Mesenchymal stem cell (in vitro differentiated cells and primary cell): ENCODE measurements at regions not wholly inside any gene's neighbourhood (a gene's known extent, or its start where the extent isn't known, plus 50 kb on each side); places are given as distances from the start of the nearest gene placed in this dataset.

Experiments
- DNase-seq: peaks from one replicate; pipeline ENCODE4 v3.0.0-alpha.2; 2013
- H2AFZ ChIP-seq: one replicate; pipeline ENCODE4 v1.6.1; 2013; ENCODE audit warnings: low read depth, mild to moderate bottlenecking, control low read depth, inconsistent platforms, low read length, moderate library complexity
- H2AK5ac ChIP-seq: 2 replicates; pipeline ENCODE4 v1.6.1; 2013; ENCODE audit warnings: low read length, moderate library complexity, mild to moderate bottlenecking, inconsistent platforms; ENCODE audit not compliant: severe bottlenecking
- H2BK120ac ChIP-seq: one replicate; pipeline ENCODE4 v1.6.1; 2013; ENCODE audit warnings: low read depth, mild to moderate bottlenecking, inconsistent platforms, low read length, moderate library complexity
- H2BK12ac ChIP-seq, 2 experiments: one replicate each; pipeline ENCODE4 v1.6.1; 2013; ENCODE audit warnings: inconsistent platforms in 2 of 2, low read length in 2 of 2, mild to moderate bottlenecking in 2 of 2, moderate library complexity in 2 of 2, control low read depth in 1 of 2
- H2BK15ac ChIP-seq: one replicate; pipeline ENCODE4 v1.6.1; 2013; ENCODE audit warnings: mild to moderate bottlenecking, low read depth, inconsistent platforms; ENCODE audit not compliant: poor library complexity, severe bottlenecking
- H2BK5ac ChIP-seq: 2 replicates; pipeline ENCODE4 v1.6.1; 2013; ENCODE audit warnings: low read depth, mild to moderate bottlenecking, low read length, control low read depth, inconsistent platforms; ENCODE audit not compliant: poor library complexity, severe bottlenecking
- H3K14ac ChIP-seq, 2 experiments: one replicate each; pipeline ENCODE4 v1.6.1; 2013; ENCODE audit warnings: inconsistent platforms in 2 of 2, low read length in 2 of 2, control low read depth in 1 of 2, mild to moderate bottlenecking in 1 of 2, moderate library complexity in 1 of 2
- H3K18ac ChIP-seq, 2 experiments: one replicate each; pipeline ENCODE4 v1.6.1; 2013; ENCODE audit warnings: inconsistent platforms in 2 of 2, low read length in 2 of 2, control low read depth in 1 of 2, low read depth in 1 of 2, mild to moderate bottlenecking in 1 of 2
- H3K23ac ChIP-seq, 2 experiments: one replicate each; pipeline ENCODE4 v1.6.1; 2013; ENCODE audit warnings: inconsistent platforms in 2 of 2, low read length in 2 of 2, mild to moderate bottlenecking in 2 of 2, moderate library complexity in 2 of 2, control low read depth in 1 of 2
- H3K27ac ChIP-seq: 2 replicates; pipeline ENCODE4 v1.5.1; 2013; ENCODE audit warnings: mild to moderate bottlenecking, moderate library complexity, low read length, control low read depth, inconsistent platforms; ENCODE audit not compliant: poor library complexity, severe bottlenecking
- H3K27me3 ChIP-seq, 2 experiments: 2 replicates each; pipeline versions ENCODE4 v1.6.1 to v1.7.0; 2013; ENCODE audit warnings: low read length in 2 of 2, mild to moderate bottlenecking in 2 of 2, moderate library complexity in 2 of 2, control low read depth in 1 of 2, inconsistent platforms in 1 of 2; ENCODE audit not compliant: control insufficient read depth in 1 of 2, insufficient read depth in 1 of 2
- H3K36me3 ChIP-seq, 2 experiments: 2 replicates each; pipeline versions ENCODE4 v1.6.1 to v1.7.0; 2013; ENCODE audit warnings: low read length in 2 of 2, control low read depth in 1 of 2, inconsistent platforms in 1 of 2, low read depth in 1 of 2, mild to moderate bottlenecking in 1 of 2; ENCODE audit not compliant: insufficient read depth in 2 of 2, control insufficient read depth in 1 of 2
- H3K4ac ChIP-seq, 2 experiments: one replicate each; pipeline ENCODE4 v1.6.1; 2013; ENCODE audit warnings: inconsistent platforms in 2 of 2, low read length in 2 of 2, mild to moderate bottlenecking in 2 of 2, moderate library complexity in 2 of 2, control low read depth in 1 of 2, low read depth in 1 of 2
- H3K4me1 ChIP-seq: 2 replicates; pipeline ENCODE4 v1.6.1; 2013; ENCODE audit warnings: low read depth, low read length, control low read depth; ENCODE audit not compliant: control insufficient read depth, insufficient read depth
- H3K4me2 ChIP-seq: 2 replicates; pipeline ENCODE4 v1.6.1; 2013; ENCODE audit warnings: low read length, mild to moderate bottlenecking, inconsistent platforms; ENCODE audit not compliant: poor library complexity, severe bottlenecking
- H3K4me3 ChIP-seq, 2 experiments: 2 replicates each; pipeline versions ENCODE4 v1.5.1 to v1.7.0; 2013; ENCODE audit warnings: low read length in 2 of 2, mild to moderate bottlenecking in 2 of 2, control low read depth in 1 of 2, low read depth in 1 of 2; ENCODE audit not compliant: insufficient read depth in 1 of 2
- H3K79me1 ChIP-seq: replicated peaks from 2 replicates; pipeline ENCODE4 v1.6.1; 2013; ENCODE audit warnings: mild to moderate bottlenecking, control low read depth, low read length, inconsistent platforms; ENCODE audit not compliant: poor library complexity, severe bottlenecking
- H3K9ac ChIP-seq: 2 replicates; pipeline ENCODE4 v1.7.0; 2013; ENCODE audit warnings: mild to moderate bottlenecking, low read length, moderate library complexity
- H3K9me3 ChIP-seq: 2 replicates; pipeline ENCODE4 v1.7.0; 2013; ENCODE audit warnings: mild to moderate bottlenecking, low read length; ENCODE audit not compliant: control insufficient read depth
- H4K8ac ChIP-seq: one replicate; pipeline ENCODE4 v1.6.1; 2013; ENCODE audit warnings: inconsistent platforms, mild to moderate bottlenecking, low read length, moderate library complexity
- H4K91ac ChIP-seq: one replicate; pipeline ENCODE4 v1.6.1; 2013; ENCODE audit warnings: mild to moderate bottlenecking, low read length, inconsistent platforms
- WGBS: methylation state at CpG from one replicate; pipeline ENCODE4 v1.1.7; 2013; ENCODE audit warnings: mixed read lengths; 5-methylcytosine and 5-hydroxymethylcytosine counted together

GRCh38 chr9:124179196-124180071 is 78.3 kb upstream of the NEK6 start:
- Histone ChIP-seq H4K8ac (no peak overlapping the region), H3K9me3 (peaks cover 6% of the 10 kb centered on the region), H3K4me2 (no peak overlapping the region), H2AFZ (no peak overlapping the region), H3K36me3 (no peaks in the 10 kb centered on the region), H3K18ac (no peak overlapping the region), H3K27me3 (peaks cover 23 to 38% of the 10 kb centered on the region in 2 experiments), H3K14ac (no peak overlapping the region), H3K23ac (no peak overlapping the region), H3K79me1 (no peaks in the 10 kb centered on the region), H2AK5ac (no peak overlapping the region), H2BK12ac (no peak overlapping the region), H3K4me1 (no peaks in the 10 kb centered on the region), H3K27ac (no peak overlapping the region), H3K4ac (no peak overlapping the region), H3K4me3 (no peak overlapping the region), H4K91ac (no peak overlapping the region), H2BK15ac (no peak overlapping the region), H2BK120ac (no peak overlapping the region), H2BK5ac (no peak overlapping the region), H3K9ac (no peak overlapping the region)
- no peak for DNase-seq
- 92% methylated on average over 18 of the region's 19 CpGs for WGBS

DNA sequence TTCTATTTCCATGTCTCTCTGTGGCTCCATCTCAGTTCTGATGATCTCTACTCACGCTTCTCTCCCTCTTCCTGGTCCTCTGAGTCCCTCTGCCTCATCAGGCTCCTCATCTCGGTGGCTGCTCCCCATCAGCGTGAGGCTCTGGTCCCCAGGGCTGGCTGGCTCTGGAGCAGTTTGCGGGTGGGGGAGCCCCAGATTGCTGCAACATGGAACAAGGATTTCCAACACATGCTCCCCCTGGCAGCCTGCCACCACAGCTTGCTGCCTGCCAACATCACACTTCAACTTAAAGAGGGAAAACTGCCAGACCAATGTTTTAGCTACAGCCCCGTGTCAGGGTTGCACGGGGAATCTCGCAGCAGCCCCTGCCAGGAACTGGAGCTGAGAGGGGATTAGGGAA is 77.2 kb upstream of the NEK6 start:
- Histone ChIP-seq H3K4me3 (no peak overlapping the region), H2AFZ (no peak overlapping the region), H3K36me3 (no peaks in the 10 kb centered on the region), H3K9me3 (peaks cover 6% of the 10 kb centered on the region), H4K91ac (no peak overlapping the region), H3K4ac (no peak overlapping the region), H2BK15ac (no peak overlapping the region), H3K79me1 (no peaks in the 10 kb centered on the region), H3K14ac (no peak overlapping the region), H4K8ac (no peak overlapping the region), H3K4me1 (no peaks in the 10 kb centered on the region), H3K27ac (no peak overlapping the region), H2AK5ac (no peak overlapping the region), H3K9ac (no peak overlapping the region), H3K23ac (no peak overlapping the region), H3K27me3 (peaks cover 27 to 41% of the 10 kb centered on the region in 2 experiments), H3K18ac (no peak overlapping the region), H2BK5ac (no peak overlapping the region), H2BK120ac (no peak overlapping the region), H2BK12ac (no peak overlapping the region), H3K4me2 (no peak overlapping the region)
- DNase-seq, result no peak
- WGBS, result 77% methylated on average over 7 of the region's 7 CpGs

GRCh38 chr9:124182741-124183140 is 75.0 kb upstream of the NEK6 start:
- no peak overlapping the region for H2BK12ac ChIP-seq
- DNase-seq, result no peak
- no peak overlapping the region for H4K91ac ChIP-seq
- WGBS, result 72% methylated on average over 5 of the region's 5 CpGs
- no peak overlapping the region for H2AK5ac ChIP-seq
- no peak overlapping the region for H3K4ac ChIP-seq
- H3K23ac ChIP-seq, result no peak overlapping the region
- no peaks in the 10 kb centered on the region for H3K36me3 ChIP-seq
- H3K4me1 ChIP-seq, result no peaks in the 10 kb centered on the region
- H3K27ac ChIP-seq, result no peak overlapping the region
- no peak overlapping the region for H3K4me2 ChIP-seq
- peaks cover 6% of the 10 kb centered on the region for H3K9me3 ChIP-seq
- H3K18ac ChIP-seq, result no peak overlapping the region
- H3K27me3 ChIP-seq, result peaks cover 38 to 52% of the 10 kb centered on the region in 2 experiments
- no peak overlapping the region for H2BK5ac ChIP-seq
- no peak overlapping the region for H2BK15ac ChIP-seq
- no peak overlapping the region for H2BK120ac ChIP-seq
- H3K9ac ChIP-seq, result no peak overlapping the region
- H3K14ac ChIP-seq, result no peak overlapping the region
- no peaks in the 10 kb centered on the region for H3K79me1 ChIP-seq
- H3K4me3 ChIP-seq, result no peak overlapping the region
- H4K8ac ChIP-seq, result no peak overlapping the region
- no peak overlapping the region for H2AFZ ChIP-seq

DNA sequence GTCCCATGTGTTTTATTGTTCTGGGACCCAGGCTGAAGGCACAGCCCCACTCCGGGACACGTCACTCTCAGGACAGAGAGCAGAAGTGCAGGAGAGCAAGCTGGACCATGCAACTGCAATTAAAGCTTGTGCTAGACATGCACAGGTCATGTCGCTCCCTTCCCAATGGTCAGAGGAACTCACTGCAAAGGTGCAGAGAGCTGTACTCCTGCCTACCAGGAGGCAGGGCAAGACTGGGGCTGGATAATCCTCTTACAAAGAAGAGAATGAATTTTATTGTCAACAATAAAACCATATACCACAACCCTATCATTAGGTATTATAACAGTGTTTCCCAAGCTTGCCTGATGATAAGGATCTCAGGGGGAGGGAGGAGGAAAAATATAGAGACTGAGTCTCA is 74.0 kb upstream of the NEK6 start:
- 88% methylated on average over 3 of the region's 3 CpGs for WGBS
- H2BK120ac ChIP-seq, result no peak overlapping the region

More for the DNA sequence above, 74.0 kb upstream of the NEK6 start:
- H3K14ac ChIP-seq, result no peak overlapping the region
- no peak overlapping the region for H4K8ac ChIP-seq
- H3K4me2 ChIP-seq, result no peak overlapping the region
- no peak overlapping the region for H2AFZ ChIP-seq
- no peak overlapping the region for H3K18ac ChIP-seq
- H2BK15ac ChIP-seq, result no peak overlapping the region
- H3K9me3 ChIP-seq, result peaks cover 6% of the 10 kb centered on the region
- no peak overlapping the region for H3K23ac ChIP-seq
- no peak overlapping the region for H3K9ac ChIP-seq
- no peaks in the 10 kb centered on the region for H3K4me1 ChIP-seq
- H3K27me3 ChIP-seq, result peaks cover 38 to 59% of the 10 kb centered on the region in 2 experiments
- no peak overlapping the region for H3K27ac ChIP-seq
- H2BK12ac ChIP-seq, result no peak overlapping the region
- no peak for DNase-seq
- no peak overlapping the region for H3K4me3 ChIP-seq
- no peak overlapping the region for H2BK5ac ChIP-seq
- no peaks in the 10 kb centered on the region for H3K36me3 ChIP-seq
- H3K79me1 ChIP-seq, result no peaks in the 10 kb centered on the region
- no peak overlapping the region for H2AK5ac ChIP-seq
- H4K91ac ChIP-seq, result no peak overlapping the region
- no peak overlapping the region for H3K4ac ChIP-seq
